Activated CD4-positive, alpha-beta T cell treated with anti-CD3 and anti-CD28 coated beads for 48 hours (primary cell): ENCODE measurements at regions not wholly inside any gene's neighbourhood (a gene's known extent, or its start where the extent isn't known, plus 50 kb on each side); places are given as distances from the start of the nearest gene placed in this dataset.

Experiments
- DNase-seq: peaks from one replicate; pipeline ENCODE4 v3.0.0-alpha.2; 2020

DNA sequence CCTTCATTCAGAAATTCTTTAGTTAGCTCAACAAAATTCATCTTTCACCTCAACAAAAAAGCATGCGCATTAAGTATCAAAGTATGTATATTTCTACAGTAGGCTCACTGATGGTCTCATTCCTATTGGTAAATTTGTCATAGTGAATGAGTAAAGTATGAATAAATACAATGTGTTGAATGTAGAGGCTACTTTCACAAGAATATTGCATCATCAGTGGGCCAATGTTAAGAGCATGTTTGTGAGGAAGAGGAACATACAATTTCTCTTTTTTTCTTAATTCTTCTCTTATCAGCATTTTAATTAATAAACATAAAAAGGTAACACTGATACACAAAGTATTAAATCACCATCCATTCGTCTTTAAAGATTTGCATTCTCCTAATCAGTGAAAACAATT, 505.1 kb downstream of the CETN3 start:
- no peak for DNase-seq

DNA sequence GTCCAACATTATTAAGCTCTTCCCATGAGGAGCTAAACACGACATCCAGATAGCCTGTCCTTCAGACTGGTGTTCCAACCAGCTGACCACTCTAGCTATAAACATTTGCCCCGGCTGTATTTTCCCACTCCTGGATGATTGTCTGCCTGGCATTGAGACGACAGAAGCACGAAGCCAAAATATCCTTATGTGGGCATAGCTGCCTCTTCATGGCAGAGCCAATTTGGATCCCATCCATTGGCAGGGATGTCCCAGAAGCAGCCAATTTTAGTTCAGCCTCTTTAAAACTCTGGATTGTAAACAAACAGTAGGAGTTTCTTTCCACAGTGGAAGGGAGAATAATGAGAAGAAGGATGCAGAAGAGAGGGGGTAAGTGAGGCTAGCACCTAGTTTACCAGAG, 507.6 kb downstream of the CETN3 start:
- DNase-seq = no peak

DNA sequence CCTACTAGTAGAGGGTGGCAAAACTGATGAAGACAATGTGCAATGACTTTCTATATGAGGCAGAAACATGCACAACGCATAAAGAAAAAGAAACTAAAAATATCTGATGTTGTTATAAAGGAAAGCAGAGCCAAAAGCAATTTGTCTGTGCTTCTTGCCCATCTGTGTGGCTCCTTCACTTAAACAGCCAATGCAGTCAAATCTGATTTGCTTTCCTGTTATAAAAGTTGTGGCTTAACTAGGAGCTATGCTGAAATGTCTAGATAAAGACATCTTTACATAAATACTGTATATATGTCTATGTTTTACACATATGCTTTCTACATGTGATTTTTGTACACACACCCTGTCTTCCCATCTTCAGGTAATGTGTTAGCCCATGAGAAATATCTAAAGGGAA, 508.2 kb downstream of the CETN3 start:
- DNase-seq = no peak

DNA sequence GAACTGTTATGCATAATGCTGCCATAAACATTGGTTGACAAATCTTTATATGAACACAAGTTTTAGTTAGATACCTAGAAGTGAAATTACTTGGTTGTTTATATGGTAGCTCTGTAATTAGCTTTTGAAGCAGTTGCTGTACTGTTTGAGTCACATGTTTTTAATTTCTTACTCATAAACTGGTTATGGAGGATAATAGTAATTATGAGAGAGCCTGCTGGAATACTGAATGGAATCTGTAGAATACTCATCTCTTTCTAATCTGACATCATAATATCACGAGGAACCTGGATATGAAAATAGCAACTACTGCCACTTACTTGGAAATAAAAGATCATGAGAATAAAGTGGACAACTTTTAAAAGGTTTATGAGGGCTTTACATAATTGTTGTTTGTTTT, 509.2 kb downstream of the CETN3 start:
- DNase-seq = no peak

DNA sequence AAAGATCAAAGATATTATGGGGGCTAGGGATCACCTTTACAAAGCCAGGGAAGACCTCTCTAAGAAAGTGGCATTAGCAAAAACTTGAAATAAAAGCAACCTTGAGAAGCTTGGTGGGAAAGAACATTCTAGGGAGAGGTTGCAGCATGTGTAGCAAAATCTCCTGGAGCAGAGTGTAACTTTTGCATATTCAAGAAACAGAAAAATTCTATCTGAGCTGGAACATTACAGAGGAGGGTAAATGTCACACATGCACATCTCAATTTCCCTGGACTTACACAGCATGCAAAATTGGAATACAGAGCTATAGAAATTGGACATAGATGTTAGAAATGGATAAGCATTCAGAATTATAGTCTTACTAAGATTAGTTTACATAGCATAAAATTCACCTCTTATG, 510.0 kb downstream of the CETN3 start:
- DNase-seq = no peak

DNA sequence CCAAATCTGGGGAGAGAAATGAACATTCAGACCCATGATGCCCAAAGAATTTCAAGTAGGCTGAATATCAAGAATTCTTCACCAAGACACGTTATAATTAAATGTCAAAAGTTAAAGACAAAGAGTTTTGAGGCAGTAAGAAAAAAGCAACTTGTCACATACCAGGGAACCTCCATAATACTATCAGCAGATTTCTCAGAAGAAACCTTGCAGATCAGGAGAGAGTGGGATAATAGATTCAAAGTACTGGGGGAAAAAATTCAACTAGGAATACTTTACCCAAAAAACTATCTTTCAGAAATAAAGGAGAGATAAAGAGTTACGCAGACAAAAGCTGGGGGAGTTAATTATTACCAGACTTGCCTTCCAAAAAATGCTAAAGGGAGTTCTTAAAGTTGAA, 516.0 kb downstream of the CETN3 start:
- no peak for DNase-seq

DNA sequence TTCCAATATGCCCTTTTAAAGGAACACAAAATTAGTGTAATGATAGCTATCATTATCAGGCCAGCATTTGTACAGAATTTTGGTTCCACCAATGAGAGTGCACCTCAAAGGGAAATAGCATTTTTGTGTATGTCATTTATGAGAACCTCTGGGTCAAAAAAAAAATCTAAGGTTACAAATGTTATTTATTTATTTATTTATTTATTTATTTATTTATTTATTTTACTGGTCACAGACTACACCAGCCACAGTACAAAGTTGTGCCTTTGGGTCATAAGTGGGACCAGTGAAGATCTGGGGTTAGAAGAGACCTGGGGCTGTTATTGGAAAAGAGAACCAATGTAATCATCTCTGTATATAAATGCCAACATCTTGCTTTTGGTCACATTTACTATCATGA, 523.9 kb downstream of the CETN3 start:
- DNase-seq = no peak

DNA sequence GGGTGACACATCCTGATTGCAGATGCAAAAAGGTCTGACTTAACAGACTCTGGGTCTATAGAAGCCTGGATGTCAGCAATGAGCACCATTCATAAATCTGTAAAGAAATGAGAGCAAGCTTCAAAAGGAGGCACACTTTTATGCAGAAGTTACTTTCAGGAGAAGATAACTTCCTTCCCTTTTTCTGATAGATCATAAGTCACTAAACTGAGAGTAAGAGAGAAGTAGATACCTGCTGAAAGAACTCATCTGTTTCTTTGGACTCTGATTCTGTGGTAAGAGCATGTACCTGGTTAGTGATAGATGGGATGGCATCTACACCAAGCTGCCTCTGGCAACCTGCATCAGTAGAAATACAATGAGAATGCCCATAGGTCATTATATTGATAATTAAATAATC, 525.6 kb downstream of the CETN3 start:
- no peak for DNase-seq

DNA sequence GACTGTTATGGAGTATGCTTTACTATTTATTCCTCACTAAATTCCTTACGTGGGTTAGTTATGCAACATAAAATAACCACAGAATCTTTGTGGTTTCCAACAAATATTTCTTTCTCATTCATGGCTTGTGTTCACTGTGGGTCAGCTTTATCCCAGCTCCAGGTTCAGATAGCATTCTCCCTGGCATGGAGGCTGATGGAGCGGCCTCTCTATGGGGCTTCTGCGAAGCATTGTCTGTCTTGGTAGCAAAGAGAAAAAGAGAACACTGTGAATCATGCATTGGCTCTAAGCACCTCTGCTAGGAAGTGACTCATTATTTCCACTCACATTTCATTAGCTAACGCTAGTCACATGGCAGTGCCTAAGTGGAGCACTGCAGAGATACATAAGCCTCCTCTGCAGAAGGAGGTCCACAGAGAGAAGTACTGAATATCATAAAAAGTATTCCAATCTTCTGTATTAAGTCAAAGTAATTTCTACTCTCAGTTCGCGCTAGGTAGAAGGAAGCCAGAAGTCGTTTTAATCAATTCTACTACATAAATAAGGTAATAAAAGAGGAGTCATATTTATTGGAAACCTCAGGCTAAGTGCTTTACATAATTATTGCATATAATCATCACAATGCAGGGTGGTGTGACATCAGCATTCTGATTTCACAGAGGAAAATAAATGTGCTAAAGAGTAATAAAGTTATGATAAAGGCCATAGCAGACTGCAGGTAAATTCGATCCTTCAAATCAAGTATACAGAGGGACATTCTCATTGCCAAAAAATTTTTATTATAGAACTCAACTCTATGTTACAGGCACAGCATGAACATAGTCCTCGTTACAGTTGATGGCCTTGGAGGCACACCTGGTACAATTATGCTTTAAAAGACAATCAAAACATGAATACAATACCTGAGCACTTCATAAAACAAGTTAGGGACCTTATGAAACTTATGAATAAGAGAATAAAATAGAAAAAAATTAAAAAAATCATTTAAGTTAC, 531.1 kb downstream of the CETN3 start:
- no peak for DNase-seq

DNA sequence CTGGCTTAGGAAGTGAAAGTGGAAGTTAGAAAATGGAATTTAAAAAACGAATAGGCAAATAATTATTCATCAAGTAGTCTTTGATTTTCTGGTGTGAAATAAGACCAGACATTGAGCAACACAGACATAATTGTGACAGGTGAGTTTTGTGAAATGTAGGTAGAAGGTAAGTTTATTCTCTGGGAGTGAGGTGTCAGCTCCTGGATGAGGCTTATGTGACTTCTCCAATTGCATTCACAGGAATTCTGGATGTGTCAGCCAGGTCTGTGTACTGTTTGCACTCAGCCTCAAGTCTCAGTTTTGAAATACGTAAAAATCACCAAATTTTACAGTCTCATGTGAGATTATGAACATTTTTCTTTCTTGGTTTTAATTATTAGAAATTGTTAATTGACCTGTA, 537.6 kb downstream of the CETN3 start:
- no peak for DNase-seq

DNA sequence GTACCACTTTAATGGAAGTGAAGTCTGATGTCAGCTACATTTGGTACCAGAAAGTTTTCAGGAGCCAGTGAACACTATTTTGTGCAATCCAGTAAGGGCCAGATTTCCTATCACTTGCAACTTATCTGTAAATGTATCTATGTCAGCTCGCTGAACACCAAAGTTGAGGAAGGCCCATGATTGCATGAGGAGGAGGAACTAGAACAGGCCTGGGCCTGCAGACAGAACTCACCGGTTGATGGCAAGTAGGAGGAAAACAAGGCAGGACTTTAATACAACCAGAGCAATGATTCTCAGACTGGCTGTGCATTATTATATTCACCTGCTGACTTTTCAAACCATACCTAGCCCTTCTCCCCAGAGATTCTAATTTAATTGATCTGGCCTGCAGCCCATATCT, 540.2 kb downstream of the CETN3 start:
- DNase-seq = no peak

DNA sequence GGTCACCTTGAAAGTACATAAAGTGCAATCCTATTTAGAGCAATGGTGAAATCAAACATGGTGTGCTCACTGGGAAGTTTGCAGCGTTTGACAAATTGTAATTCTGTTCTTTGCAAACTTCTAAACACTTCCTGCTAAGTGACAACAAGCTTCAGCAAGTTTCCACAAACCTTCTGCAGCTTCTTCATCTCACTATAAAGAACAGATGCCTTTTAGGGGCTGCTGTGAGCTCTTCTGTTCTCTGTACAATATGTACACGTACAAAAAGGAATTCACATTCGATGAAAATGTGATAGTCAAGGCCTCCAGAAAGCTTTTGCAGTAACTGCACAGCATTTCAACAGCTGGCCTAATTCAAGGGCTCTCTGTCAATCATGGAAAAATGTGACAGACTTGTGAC, 543.1 kb downstream of the CETN3 start:
- no peak for DNase-seq

DNA sequence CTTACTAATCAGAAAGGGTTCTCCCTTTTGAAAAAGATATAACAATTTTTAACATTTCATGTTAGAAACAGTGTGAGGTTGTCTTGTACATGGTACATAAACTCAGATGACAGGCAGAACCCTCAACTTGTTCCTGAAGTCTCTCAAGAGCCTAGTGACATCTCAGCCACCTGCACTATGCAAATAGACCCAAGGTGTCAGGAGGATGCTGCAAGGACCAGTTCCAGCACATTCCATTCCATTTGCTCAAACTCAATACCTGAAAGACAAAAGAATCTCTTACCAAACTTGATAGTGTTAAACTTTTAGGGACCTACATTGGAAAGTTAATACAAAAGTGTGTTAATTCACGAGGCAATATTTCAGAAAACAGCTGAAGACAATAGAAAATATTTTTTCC, 544.6 kb downstream of the CETN3 start:
- no peak for DNase-seq

DNA sequence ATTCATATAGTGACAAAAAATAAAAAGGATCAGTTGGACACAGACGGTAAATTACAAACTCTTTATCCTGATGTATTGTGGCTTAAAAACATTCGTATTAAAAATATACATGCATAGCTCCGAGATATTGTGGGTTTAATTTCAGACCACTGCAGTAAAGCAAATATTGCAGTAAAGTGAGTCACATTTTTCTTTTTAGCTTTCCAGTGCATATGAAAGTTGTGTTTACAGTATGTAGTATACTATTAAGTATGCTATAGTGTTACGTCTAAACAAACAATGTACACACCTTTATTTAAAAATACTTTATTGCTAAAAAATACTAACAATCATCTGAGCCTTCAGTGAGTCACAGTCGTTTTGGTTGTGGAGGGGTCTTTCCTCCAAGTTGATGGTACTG, 551.8 kb downstream of the CETN3 start:
- no peak for DNase-seq

DNA sequence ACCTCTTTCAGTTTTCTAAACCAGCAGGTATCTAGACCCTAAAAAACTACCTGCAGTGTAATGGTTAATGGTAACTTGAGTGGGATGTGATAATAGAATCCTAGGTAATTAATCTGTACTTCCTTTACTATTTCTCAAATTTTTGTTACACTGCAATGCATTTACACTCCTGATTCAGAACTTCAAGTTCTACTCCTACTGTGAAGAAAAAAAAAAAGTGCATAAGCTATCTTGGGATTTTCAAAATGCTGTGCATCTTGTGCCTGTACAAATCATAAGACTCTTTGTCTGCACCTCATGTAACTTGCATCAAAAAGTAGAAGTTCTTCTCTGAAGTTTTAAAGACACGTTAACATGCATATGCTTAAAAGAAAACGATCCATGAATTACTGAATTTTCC, 554.1 kb downstream of the CETN3 start:
- DNase-seq = no peak

DNA sequence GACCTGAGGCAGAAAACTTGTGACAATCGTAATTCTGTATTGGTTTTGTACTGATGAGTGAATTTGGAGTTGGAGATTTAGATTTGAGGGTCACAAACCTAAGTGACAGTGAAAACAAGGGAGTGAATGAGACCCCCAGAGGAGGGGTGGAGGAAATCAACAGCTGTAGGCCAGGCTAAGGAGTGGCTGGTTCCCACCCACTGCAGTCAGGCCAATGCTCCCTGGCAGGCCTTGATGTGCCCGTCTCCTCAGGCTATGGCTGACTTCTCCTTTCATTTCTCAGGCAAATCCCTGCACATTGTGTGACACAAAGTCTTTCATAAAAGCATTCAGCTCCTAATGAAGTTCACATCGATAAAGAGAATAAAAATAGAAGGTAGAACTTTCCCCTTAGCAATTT, 557.6 kb downstream of the CETN3 start:
- DNase-seq = no peak

DNA sequence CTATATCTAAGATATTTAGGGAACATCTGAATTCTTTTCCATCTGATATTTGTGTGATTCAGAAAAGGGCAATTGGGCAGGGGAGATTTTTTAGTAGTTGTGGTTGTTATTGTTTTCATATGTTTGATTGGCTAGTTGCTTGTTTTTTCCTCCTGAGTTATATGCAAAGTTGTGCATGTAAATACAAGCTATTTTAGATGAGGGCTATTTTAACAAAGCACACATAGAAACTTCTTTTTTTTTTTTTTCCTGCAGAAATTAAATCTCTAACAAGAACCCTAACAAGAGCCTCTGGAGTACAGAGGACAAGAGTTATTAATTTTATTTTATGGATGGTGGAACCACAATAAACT, 559.1 kb downstream of the CETN3 start:
- no peak for DNase-seq

DNA sequence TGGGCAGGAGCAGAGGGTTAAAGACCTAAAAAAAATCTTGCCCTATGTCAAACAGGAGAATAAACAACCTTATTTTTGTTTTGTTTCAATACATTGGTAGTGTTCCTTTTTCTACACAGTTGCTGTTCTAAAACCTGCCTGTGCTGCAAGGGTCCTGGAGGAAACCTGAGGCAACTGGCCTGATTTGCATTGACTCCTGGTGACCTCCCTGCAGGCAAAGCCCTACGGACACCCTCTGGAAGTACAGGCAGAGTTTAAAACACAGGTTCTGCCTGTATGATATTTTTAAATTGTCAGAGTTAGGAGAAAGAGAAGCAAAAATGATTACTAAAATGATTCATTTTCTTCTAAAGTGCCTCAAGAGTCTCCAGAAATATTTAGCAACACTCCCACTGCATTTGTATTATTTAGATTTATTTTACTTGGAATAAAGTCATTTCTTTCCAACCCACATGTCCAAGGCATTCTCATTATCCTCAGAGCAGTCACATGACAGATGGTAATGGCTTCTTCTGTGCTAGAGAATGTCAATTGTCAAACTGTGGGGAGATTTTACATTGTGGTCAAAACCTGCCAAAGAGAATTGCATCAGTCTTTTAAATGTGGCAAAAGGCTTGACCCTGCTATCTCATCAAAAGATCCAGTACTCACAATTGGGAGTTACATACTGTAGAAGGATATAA, 559.6 kb downstream of the CETN3 start:
- DNase-seq = no peak

DNA sequence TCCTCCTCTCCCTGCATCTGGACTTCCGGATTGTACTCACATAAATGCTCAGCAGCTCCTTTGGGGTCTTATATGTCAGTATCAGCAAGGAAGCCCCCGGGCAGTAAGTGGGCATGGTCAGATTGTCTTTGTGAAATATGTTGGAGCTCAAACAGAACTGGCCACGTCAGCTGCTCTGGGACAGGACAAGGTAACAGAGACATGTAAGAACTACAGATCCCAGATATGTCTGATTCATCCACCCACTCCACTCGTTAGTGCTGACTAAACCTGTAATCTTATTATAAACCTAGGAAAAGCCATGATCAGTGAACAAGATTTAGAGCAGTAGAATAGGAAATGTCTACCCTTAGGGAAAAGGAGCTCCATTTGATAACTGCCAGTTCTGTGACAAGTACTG, 561.8 kb downstream of the CETN3 start:
- DNase-seq = no peak

DNA sequence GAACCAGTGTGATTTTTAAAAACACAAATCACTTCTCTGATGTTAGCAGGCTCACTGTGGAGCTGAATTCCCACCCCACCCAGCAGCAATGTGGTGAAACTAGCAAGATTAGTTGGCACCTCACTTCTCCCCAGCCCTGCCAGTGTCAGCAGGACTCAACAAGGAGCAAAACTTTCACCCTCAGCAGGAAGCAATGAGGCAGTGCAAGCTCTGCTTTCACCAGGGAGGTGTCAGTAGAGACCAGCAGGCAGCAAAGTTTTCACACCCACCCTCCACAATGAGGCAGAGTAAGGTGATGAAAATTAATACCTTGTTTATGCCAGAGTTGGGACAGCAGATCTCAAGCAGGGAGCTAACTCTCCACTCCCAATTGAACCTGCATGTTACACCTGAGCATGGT, 565.0 kb downstream of the CETN3 start:
- DNase-seq = no peak

DNA sequence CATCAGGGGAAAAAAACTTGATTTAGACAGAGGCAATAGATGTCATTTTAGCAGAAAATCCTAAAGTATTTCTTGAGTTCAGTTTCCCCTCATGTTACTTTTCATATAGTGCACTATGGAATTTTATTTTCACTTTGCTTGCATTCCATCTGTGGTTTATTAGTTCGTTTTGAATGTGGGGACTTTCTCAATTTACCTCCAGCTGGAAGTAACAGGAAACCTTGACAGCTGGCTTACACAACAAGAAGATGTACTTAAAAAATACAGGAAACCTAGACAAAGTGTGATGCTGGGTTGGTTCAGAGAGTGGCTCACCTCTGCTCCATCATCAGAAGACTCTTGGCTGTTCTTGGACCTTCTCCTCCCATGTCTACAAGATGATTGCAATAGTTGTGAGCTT, 567.0 kb downstream of the CETN3 start:
- DNase-seq = no peak

DNA sequence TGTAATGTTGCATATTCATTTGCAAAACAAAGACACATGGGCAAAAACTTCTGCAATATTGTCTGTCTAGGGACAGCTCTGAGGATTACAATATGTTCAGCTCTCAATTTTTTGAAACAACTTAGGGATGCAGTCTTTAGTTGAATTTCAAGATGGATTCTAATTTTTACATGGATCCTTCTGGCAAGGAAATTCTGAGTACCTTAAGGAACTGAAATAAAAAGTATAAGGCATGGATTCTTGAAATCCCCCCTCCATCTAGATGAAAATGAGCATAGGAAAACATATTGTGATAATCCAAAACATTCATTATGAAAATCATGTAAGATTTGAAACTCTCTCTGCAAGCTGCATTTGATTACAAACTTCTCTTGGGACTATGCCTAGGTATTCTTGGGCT, 568.6 kb downstream of the CETN3 start:
- no peak for DNase-seq

DNA sequence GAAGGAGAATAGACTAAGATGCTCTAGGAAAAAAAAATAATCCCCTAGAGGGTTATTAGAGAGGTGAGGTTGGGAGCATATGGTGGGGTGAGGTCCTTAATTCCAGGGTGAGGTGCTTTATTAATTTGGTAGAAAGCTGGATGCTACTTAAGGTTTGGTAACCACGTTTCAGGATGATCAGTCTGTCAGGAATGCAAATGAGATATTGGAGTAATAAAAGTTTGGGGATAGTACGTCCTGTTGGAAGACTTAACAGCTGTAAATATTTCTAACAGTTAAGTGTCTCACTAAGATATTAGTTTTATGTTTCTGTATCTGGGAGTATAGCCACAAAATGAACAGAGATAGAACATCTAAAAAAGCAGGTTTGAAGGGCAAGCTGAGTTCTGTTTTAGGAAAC, 578.9 kb downstream of the CETN3 start:
- DNase-seq = no peak

DNA sequence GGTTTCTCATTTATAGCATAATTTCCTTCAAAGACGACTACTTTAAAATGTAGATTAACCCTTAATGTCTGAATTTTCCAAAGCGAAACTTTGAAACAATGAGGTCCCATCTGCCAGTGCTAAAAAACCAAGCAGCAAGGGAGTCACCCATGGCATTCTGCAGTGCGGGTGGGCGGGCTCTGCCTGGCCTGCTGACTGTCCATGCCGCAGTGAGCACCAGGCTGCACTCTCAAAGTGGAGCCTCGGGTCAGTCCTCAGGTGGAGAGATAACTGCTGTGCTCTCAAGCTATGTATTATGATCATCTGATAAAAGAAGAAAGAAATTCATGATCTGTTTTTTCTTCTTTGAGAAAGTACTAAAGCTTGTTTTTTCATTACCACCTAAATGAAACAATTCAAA, 581.6 kb downstream of the CETN3 start:
- no peak for DNase-seq

DNA sequence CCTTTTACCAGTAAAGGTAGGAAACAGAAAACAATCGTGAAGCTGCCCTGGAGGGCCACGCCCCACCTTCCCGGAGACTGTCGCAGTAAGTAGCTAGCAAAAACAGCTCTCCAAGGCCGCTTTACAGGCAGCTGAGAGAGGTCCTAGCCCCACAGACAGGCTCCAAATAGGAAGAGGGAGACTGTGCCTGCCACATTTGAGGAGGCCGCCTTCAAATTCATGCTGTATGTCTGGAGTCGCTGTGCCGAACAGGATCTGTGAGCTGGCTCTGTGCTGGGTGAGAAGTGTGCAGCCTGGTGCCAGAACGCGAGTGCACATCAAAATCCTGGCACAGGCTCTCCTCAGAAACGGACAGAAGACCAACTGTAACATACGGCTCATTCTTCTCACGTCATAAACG, 582.2 kb downstream of the CETN3 start:
- DNase-seq = no peak
